Fibroblast of villous mesenchyme (primary cell): ENCODE measurements at regions not wholly inside any gene's neighbourhood (a gene's known extent, or its start where the extent isn't known, plus 50 kb on each side); places are given as distances from the start of the nearest gene placed in this dataset.
"Not testable (repeated sequence)": the region's sequence is repeated elsewhere in the genome, so short reads cannot be mapped to it uniquely, and the experiment has no call there.

Experiments used
- DNase-seq: peaks from one replicate; pipeline ENCODE4 v3.0.0-alpha.2; 2010; ENCODE audit warnings: low read depth
- H3K4me3 ChIP-seq: 2 replicates; pipeline ENCODE4 v1.5.1; 2011; ENCODE audit warnings: low read depth, mild to moderate bottlenecking, low read length
- CTCF ChIP-seq: IDR thresholded peaks from 2 replicates; pipeline ENCODE4 v1.5.1; 2012; ENCODE audit warnings: low read depth, mild to moderate bottlenecking, low read length; ENCODE audit not compliant: insufficient read depth

GRCh38 chr20:11499101-11499634 lies 418.5 kb upstream of the BTBD3 start:
- DNase-seq = no peak
- no peak for TF ChIP-seq CTCF
- no peak overlapping the region for H3K4me3 ChIP-seq

- no peak for DNase-seq
- no peak for TF ChIP-seq CTCF
- no peak overlapping the region for H3K4me3 ChIP-seq
Observed at GRCh38 chr20:11502061-11502460, 415.6 kb upstream of the BTBD3 start.

GRCh38 chr20:11502671-11503070 lies 415.0 kb upstream of the BTBD3 start:
- DNase-seq = no peak
- no peak for TF ChIP-seq CTCF
- H3K4me3 ChIP-seq = no peak overlapping the region

- H3K4me3 ChIP-seq = no peak overlapping the region
- no peak for DNase-seq
- no peak for TF ChIP-seq CTCF
Observed at GRCh38 chr20:11509776-11510175, 407.9 kb upstream of the BTBD3 start.

- H3K4me3 ChIP-seq = no peak overlapping the region
- no peak for TF ChIP-seq CTCF
- DNase-seq = no peak
Observed at GRCh38 chr20:11511821-11512220, 405.9 kb upstream of the BTBD3 start.

GRCh38 chr20:11513241-11513745 lies 404.4 kb upstream of the BTBD3 start:
- DNase-seq, H3K4me3 ChIP-seq: not testable (repeated sequence)

GRCh38 chr20:11516448-11516847 lies 401.2 kb upstream of the BTBD3 start:
- DNase-seq = no peak
- TF ChIP-seq CTCF = no peak
- H3K4me3 ChIP-seq = no peak overlapping the region
